ENCODE measurements at regions not wholly inside any gene's neighbourhood (a gene's known extent, or its start where the extent isn't known, plus 50 kb on each side); places are given as distances from the start of the nearest gene placed in this dataset.

DNA sequence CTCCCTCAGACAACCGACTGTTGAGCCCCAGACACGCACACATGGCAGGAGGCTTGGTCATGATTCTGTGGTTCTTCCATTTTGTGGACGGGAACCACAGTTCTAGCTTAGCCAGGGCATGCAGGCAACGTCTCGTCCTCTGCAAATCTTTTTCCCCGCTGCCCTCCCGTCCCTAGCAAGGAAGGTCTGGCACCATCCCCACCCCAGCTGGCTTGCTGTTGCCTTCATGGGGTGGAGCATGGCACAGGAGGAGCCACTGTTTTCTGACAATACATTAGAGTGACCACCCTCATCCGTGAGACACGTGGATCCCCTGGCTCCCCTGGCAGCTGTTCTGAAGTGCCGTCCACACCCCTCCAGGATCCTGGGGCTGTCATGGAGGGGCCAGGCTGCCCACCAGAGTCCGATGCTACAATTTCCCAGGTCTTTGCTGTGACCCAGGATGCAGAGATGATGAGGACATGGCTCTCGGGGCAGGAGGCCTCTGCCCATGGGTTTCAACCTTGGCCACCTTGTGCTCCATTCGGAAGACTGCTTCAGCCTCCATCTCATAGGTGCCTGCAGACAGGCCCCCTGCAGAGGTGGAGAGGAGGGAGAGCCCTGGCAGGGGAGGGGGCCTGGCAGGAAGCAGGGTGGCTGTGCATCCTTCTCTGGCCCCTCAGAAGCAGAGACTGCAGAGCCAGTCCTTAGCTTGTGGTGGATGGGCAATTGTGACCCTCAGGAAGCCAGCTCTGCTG is 233.6 kb downstream of the GLRX3 start:
- Histone ChIP-seq H3K27ac (no peak overlapping the region), H3K4me3 (no peak overlapping the region), H3K27me3 (no peaks in the 10 kb centered on the region), H3K4me1 (no peaks in the 10 kb centered on the region), H3K36me3 (no peaks in the 10 kb centered on the region), H3K9me3 (peaks cover 0 to 18% (median 0%) of the 10 kb centered on the region in 4 donors)
- TF ChIP-seq, protein P1, sequence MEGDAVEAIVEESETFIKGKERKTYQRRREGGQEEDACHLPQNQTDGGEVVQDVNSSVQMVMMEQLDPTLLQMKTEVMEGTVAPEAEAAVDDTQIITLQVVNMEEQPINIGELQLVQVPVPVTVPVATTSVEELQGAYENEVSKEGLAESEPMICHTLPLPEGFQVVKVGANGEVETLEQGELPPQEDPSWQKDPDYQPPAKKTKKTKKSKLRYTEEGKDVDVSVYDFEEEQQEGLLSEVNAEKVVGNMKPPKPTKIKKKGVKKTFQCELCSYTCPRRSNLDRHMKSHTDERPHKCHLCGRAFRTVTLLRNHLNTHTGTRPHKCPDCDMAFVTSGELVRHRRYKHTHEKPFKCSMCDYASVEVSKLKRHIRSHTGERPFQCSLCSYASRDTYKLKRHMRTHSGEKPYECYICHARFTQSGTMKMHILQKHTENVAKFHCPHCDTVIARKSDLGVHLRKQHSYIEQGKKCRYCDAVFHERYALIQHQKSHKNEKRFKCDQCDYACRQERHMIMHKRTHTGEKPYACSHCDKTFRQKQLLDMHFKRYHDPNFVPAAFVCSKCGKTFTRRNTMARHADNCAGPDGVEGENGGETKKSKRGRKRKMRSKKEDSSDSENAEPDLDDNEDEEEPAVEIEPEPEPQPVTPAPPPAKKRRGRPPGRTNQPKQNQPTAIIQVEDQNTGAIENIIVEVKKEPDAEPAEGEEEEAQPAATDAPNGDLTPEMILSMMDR (IDR thresholded peaks at IDR 0.05) = no peak
- TF ChIP-seq POLR2A (IDR thresholded peaks at IDR 0.05) (no peak), EP300 (IDR thresholded peaks at IDR 0.05) (no peak)
- no peak for DNase-seq (ENCODE audit: low spot score in 2 of 2)
- 76 to 81% methylated on average over 11 to 13 of the region's 13 CpGs for WGBS, 2 donors

DNA sequence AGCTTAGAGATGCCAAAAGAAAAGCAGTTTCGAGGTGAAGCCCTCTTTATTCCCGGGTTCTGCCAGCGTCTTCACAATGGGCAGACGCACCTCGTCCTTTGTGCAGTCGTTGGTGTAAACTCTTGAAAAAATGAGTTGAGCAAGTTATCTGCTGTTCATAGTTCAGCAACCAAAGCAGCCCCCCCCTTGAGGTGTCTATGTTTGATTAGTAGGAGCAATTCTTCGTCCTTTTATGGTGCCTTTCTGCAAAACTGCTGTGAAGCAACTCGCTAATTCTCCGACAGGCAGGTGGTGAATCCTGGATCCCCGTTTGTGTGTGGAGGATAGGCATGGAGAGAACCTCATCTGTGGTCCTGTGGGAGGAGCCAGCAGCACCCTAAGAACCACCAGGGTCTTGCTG is 234.5 kb downstream of the GLRX3 start:
- 76 to 85% methylated on average over 10 of the region's 10 CpGs for WGBS, 2 donors
- DNase-seq (ENCODE audit: low spot score in 2 of 2) = no peak
- Histone ChIP-seq H3K4me1 (no peaks in the 10 kb centered on the region), H3K36me3 (no peaks in the 10 kb centered on the region), H3K4me3 (no peak overlapping the region), H3K9me3 (peaks cover 0 to 26% (median 0%) of the 10 kb centered on the region in 4 donors), H3K27me3 (no peaks in the 10 kb centered on the region), H3K27ac (no peak overlapping the region)
- TF ChIP-seq, protein P1 (IDR thresholded peaks at IDR 0.05) = no peak
- TF ChIP-seq POLR2A (IDR thresholded peaks at IDR 0.05) = no peak
- no peak for TF ChIP-seq EP300 (IDR thresholded peaks at IDR 0.05)

DNA sequence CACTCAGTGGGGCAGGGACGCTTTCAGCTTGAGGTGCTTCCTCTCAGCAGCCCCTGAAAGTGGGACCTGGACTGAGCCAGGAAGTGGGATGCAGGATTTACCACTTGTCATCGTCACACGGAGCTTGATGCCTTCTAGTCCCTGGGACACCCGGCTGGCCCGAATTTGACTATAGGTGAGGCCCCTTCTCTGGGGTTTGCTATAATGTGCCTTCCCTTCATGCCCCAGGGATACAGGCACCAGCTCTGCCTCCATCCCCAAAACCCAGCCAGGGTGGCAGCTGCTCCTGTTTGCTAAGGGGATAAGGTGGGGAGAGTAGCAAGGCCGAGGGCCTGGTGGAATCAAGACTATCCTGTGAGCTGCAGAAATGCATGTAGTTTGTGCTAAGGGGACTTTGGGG is 235.0 kb downstream of the GLRX3 start:
- 62 to 77% methylated on average over 6 of the region's 6 CpGs for WGBS, 2 donors

DNA sequence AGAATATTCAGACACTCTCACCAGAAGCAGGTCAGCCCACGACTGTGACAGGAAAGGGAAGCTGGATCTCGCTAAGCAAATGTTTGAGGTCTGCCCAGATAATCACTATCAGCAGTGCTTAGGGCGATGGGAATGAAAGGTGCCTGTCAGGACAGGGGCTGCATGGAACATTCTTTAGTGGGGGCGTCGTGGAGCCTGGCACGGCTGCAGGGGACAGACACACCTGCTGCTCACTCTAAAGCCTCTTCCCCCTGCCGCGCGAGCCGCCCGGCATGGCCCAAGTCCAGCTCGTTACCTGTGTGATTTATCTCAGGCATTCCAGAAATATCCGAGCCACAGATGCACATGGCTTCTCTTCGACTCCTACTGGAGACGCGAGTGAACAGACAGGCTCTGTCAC is 235.5 kb downstream of the GLRX3 start:
- no peak overlapping the region for H3K27ac ChIP-seq
- H3K27me3 ChIP-seq = no peaks in the 10 kb centered on the region
- no peaks in the 10 kb centered on the region for H3K4me1 ChIP-seq
- no peak overlapping the region for H3K4me3 ChIP-seq
- H3K9me3 ChIP-seq = peaks cover 0 to 29% (median 0%) of the 10 kb centered on the region in 4 donors
- DNase-seq (ENCODE audit: low spot score in 2 of 2) = no peak
- 64 to 71% methylated on average over 16 of the region's 16 CpGs for WGBS, 2 donors
- no peaks in the 10 kb centered on the region for H3K36me3 ChIP-seq
- TF ChIP-seq POLR2A (IDR thresholded peaks at IDR 0.05) (no peak), EP300 (IDR thresholded peaks at IDR 0.05) (no peak)
- TF ChIP-seq, protein P1 (IDR thresholded peaks at IDR 0.05) = no peak

More for the DNA sequence above, 235.0 kb downstream of the GLRX3 start:
- no peak overlapping the region for H3K4me3 ChIP-seq
- DNase-seq (ENCODE audit: low spot score in 2 of 2) = no peak
- H3K27ac ChIP-seq = no peak overlapping the region
- H3K27me3 ChIP-seq = no peaks in the 10 kb centered on the region
- TF ChIP-seq EP300 (IDR thresholded peaks at IDR 0.05) (no peak), POLR2A (IDR thresholded peaks at IDR 0.05) (no peak)
- TF ChIP-seq, protein P1 (IDR thresholded peaks at IDR 0.05) = no peak
- H3K9me3 ChIP-seq = peaks cover 0 to 29% (median 0%) of the 10 kb centered on the region in 4 donors
- no peaks in the 10 kb centered on the region for H3K4me1 ChIP-seq
- no peaks in the 10 kb centered on the region for H3K36me3 ChIP-seq

DNA sequence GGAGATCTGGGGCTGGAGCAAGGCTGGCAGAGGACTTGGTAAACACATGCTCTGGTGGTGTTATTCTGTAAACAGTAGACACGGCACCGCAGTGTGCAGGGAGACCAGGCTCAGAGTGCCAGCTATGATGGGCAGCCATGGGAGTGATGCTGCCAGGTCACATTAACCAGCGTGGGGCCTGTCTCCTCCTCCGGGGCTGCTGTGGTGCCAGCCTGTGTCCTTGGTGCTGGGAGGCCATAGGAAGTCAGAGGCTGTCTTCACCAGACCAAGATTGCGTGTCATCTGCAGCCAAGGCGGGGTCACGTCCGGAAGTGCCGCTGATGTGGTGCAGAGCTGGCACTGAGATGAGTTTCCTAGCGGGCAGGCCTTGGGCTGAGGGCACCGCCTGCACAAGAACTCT is 236.0 kb downstream of the GLRX3 start:
- no peak overlapping the region for H3K27ac ChIP-seq
- TF ChIP-seq, protein P1 (IDR thresholded peaks at IDR 0.05) = no peak
- TF ChIP-seq POLR2A (IDR thresholded peaks at IDR 0.05) = no peak
- TF ChIP-seq EP300 (IDR thresholded peaks at IDR 0.05) = no peak
- DNase-seq (ENCODE audit: low spot score in 2 of 2) = no peak

More for the DNA sequence above, 236.0 kb downstream of the GLRX3 start:
- Histone ChIP-seq H3K4me3 (no peak overlapping the region), H3K36me3 (no peaks in the 10 kb centered on the region), H3K9me3 (peaks cover 0 to 29% (median 0%) of the 10 kb centered on the region in 4 donors), H3K4me1 (no peaks in the 10 kb centered on the region), H3K27me3 (no peaks in the 10 kb centered on the region)
- 93 to 100% methylated on average over 2 to 11 of the region's 11 CpGs for WGBS, 2 donors
